Inflammatory macrophage treated with lipopolysaccharide for 4 hours (primary cell): ENCODE measurements at regions not wholly inside any gene's neighbourhood (a gene's known extent, or its start where the extent isn't known, plus 50 kb on each side); places are given as distances from the start of the nearest gene placed in this dataset.

Experiments
- DNase-seq: peaks from one replicate; pipeline ENCODE4 v3.0.0-alpha.2; 2020

DNA sequence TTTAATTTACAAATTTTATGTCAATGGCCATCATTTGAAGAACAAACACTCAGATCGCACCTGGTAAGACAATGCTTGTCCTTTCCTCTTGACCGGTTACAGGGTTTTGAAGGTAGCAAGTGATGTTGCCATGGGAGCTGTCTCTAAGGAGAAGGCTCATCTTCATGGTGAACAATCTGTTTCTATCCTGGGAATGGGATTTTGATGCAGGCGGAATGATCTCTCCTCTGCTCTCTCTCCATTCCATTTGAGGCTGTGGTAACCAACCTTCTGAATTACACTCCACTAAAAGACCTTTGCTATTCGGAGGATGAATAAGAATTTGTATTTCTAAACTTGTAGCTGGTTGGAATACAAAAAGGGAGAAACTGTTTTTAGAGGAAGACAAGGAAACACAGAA, 57.9 kb upstream of the SLC5A9 start:
- DNase-seq: no peak

DNA sequence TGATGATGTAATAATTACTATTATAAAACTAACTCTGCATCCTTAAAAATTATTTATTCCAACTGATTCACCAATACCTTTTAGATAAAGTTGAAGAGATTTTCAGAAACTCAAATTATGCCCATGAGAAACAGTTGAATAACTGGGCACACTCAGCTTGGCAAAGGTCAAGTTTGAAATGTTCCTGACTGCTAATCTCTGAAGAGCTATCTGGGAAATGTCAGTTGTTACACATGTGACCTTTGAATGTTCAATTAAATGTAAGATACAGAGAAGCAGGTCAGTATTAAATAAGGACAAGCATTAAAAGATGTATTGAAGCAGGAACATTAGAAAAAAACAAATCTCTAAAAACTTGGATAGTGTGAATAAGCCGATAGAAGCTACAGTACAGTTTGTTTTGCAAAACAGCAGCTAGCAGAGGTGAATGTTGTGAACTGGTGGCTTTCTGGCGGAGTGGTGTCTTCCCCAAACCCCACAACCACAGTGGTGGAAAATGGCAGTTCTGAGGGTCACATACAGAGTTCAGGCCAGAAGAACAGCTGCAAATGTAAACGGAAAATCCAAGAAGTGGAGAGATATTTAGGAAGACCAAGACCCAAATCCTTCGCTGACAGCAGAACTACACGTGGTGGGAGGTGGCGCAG, 61.9 kb upstream of the SLC5A9 start:
- no peak for DNase-seq

DNA sequence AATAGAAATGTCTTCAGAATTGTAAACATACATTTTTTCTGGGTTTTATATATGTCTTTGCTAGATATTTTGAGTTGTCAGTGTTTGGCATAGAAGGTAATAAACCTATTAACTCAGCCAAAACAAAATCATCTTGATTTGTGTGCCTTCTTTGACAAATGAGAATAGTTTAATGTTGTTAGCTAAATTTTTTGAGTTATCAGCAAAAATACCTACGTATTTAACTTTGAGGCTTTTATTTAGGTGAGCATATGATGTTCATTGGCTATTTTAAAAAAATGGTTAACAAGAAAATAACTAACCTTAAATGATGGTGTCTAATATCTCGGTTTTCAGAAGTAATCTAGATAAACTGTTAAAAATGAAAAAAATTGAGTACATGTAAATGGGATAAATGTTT, 83.2 kb upstream of the SLC5A9 start:
- no peak for DNase-seq

DNA sequence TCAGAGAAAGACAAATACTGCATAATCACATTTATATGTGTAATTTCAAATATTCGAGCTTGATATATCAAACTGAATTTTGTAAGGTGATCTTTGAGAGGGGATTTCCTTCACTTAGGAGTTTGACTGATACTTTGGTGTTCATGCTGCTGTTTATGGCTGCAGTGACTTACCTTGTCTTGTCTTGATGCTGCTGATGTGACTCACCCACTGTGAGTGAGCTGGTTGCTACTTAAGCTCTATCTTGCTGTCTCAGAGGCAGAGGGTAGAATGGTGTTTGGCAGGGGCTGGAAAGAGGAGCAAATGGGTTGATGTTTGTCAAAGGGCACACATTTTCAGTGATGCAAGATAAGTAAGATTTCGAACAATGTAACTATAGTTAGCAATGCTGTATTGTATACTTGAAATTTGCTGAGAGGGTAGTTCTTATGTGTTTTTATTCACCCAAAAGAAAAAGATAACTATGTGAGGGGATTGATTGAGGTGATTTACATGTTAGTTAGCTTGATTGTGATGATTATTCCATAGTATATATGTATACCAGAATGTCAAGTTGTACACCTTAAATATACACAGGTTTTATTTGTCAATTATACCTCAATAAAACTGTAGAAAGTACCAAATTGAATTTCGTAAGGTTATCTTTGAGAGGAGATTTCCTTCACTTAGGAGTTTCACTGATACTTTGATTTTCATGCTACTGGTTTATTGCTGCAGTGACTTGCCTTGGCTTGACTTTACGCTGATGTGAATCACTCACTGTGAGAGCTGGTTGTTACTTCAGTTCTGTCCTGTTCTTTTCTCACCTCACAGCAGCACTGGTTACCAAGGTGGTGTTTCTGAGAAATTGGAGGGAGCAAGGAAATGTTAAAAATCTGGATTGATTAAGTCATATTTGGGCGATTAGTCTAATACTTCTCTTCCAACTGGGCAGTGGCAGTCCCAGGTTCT, 94.5 kb upstream of the SLC5A9 start:
- no peak for DNase-seq

DNA sequence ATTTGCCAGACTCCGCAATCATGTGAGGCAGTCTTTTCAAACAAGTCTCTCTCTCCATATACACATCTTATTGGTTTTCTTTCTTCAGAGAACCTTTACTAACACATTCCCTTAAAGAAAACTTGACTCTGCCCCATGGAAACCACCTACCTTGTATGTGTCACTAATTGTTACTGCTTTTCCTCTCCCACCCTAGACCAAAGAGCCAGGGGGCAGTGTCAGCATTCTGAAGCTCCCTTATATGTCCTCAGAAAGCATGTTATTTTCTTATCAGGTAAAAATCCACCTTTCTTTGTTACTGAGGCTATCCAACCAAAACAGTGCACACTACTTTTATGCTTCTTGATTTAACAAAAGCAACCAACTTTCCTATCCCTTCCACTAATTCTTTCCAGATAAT, 98.9 kb upstream of the SLC5A9 start:
- no peak for DNase-seq

DNA sequence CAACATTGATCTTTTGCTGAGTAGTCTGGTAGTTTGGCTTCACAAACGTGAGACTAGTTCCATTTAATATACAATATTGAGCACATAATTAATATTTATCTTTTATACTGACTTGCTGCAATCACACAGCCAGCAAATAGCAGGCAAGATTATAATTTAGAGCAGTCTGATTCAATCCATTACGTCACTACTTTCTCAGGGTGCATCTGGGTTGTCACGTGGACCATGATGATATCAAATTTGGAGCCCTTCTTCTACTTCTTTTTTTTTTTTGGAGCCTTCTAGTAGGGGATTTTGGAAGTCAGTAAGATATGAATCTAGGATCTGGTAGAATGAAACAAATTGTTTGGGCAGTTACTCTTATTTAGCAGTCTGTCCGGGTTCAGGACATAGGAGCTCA, 100.6 kb upstream of the SLC5A9 start:
- DNase-seq: peak; percentile 43

DNA sequence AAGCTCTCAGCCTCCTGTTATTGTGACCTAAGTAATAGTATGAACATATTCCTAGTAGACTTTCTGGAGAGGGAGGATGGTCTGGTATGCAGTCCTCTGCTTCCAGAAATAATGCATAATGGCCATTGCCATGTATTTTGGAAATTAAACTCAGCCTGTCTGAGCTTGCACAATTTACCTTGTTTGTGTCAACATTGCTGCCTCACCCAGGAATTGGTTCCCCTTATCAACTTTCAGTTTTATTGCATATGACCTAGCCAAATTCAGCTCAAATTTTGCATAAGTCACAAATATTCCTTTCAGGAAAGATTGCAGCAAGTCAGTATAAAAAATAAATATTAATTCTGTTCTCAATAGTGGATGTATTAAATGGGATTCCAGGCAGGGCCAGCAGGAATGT, 101.9 kb upstream of the SLC5A9 start:
- DNase-seq: peak; percentile 72

DNA sequence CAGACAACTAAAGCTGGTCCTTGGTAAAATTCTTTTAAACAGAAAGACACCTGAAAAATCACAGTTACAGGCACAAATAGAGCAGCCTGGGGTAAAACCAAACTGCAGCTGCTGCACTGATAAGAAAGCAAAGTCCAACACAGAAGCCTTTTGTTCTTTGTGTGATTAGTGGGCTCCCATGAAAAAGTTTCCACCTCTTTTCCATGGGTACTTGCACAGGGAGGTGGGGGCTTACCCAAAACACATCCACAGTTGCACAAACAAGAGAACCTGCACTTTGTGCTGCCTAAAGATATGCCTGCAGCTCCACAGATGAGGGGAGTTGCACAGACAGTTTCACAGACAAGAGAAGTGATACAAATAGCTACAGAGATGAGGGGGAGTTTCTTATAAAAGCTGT, 106.7 kb upstream of the SLC5A9 start:
- DNase-seq: no peak

DNA sequence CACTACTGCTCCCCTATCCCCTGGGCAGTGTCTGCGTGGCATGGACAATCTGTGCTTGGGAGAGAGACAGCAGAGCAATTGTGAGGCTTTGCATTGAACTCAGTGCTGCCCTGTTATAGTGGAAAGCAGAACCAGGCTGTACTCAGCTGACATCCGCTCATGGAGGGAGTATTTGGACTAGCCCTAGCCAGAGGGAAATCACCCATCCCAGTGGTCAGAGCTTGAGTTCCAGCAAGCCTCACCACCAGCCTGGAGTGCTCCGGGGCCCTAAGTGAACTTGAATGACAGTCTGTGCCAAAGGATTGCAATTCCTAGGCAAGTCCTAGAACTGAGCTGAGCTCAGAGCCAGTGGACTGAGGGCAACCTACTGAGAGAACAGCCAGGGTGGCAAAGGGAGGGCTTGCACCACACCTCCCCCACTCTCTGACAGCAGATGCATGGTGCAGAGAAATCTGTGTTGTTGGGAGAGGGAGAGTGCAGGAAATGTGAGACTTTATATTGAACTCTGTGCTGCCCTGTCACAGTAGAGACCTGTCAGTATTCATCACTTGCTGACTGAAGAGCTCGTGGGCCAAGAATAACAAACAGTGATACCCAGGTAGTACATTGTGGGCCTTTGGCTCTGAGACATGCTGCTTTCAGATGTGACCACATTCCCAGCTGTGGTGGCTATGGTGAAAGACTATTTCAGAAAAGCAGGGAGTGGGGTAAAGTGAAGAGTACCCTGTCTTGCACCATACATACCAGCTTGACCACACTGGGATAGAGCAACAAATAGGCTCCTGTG, 107.7 kb upstream of the SLC5A9 start:
- no peak for DNase-seq

DNA sequence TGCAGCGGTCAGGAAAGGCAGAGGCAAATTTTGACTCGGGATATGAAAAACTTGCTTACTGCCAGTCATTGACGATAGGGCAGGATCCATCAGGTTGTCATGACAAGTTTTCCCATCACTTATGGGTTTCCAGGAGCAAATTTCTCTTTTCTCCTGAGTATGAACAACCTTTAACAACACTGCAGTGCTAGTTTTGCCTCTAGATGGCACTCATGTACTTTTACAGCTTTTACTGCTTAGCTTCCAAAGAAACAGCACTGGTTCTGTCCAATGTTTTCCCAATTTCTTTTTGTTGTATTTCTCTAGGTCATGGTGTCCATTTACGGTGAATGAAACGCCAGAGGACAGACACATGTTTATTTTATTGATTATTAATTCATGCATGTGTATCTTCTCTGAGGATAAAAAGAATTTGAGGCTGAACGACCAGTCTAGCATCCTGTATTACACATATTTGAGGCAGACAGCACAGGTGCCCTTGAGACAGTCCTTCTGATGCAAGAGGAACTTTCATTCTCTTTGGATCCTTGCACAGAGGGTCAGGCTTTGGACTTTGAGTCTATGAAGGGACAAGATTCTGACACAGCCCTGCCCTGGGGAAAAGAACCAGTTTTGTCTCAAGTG, 112.3 kb upstream of the TRABD2B start:
- DNase-seq: peak; percentile 58

DNA sequence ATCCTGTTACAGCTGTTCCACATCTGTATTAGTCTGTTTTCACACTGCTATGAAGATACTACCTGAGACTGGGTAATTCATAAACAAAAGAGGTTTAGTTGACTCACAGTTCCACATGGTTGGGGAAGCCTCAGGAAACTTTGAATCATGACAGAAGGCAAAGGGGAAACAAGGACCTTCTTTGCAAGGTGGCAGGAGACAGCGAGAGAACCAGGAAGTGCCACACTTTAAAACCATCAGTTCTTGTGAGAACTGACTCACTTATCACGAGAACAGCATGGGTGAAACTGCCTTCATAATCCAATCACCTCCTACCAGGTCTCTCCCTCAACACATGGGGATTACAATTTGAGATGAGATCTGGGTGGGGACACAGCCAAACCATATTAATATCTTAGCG, 110.3 kb upstream of the TRABD2B start:
- peak; percentile 34 for DNase-seq

DNA sequence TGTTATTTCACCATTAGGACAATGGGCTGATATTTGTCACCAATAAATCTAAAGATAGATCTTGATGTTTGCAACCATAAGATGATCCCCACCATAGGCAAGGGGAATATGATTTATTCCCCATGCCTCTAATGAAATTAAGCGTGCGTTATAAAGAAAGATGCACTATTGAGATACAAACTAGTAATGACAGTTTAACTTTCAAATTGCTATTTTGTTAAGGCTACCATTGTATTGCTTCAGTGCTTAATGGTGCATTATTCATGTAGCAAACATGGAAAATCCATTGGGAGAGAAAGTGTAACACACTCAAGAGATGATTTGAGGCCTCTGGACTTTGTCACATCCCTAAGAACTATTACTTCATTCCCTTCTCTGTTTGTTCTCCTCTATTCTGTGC, 108.9 kb upstream of the TRABD2B start:
- DNase-seq: no peak

DNA sequence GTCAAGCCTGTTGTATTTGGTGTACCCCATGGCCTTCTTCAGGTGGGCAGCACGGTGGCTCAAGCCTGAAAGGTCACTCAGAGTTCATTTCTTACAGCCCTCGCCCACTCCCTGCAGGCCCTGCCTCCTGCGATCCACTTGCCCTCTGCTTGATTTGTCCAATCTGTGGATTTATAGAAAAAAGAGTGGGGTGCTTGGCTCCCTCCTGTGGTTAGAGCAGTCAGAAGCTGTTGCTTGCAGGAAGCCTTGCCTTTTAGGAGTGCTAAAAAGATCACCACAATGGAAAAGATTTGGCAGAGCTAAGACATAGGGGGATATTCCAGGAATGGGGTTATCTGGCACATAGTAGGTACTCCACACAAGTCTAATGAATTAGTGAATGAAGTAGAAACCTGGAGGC, 108.0 kb upstream of the TRABD2B start:
- no peak for DNase-seq

DNA sequence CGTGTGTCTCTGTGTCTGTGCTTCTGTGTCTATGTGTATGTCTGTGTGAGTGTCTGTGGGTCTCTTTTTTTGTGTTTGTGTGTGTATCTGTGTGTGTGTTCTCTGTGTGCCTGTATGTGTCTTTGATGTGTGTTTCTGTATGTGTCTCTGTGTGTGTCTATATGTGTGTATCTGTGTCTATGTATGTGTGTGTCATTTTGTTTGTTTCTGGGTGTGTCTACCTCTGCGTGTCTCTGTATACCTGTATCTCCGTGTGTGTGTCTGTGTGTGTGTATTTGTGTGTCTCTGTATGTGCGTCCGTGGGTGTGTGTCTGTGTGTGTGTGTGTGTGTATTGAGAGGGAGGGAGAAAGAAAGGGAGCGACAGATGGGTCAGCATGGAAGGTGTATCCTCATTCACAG, 106.3 kb upstream of the TRABD2B start:
- DNase-seq: no peak

DNA sequence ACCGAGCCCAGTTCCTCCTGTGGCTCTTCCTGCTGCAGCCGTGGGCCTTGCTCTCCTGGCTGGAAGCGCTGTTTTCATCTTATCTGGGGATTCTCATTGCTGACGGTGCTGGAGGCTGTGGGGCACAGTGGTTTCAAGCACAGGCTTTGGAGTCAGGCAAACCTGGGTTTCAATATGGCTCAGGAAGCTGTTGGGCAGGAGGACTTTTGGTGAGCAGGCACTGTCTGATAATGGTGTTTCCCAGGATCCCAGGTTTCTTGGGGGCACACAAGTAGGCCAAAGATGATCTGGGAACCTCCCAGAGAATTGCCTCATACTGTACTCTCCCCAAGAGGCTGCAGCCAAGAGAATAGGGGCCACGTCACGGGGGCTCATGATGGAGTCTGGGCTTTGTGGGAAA, 105.6 kb upstream of the TRABD2B start:
- no peak for DNase-seq

DNA sequence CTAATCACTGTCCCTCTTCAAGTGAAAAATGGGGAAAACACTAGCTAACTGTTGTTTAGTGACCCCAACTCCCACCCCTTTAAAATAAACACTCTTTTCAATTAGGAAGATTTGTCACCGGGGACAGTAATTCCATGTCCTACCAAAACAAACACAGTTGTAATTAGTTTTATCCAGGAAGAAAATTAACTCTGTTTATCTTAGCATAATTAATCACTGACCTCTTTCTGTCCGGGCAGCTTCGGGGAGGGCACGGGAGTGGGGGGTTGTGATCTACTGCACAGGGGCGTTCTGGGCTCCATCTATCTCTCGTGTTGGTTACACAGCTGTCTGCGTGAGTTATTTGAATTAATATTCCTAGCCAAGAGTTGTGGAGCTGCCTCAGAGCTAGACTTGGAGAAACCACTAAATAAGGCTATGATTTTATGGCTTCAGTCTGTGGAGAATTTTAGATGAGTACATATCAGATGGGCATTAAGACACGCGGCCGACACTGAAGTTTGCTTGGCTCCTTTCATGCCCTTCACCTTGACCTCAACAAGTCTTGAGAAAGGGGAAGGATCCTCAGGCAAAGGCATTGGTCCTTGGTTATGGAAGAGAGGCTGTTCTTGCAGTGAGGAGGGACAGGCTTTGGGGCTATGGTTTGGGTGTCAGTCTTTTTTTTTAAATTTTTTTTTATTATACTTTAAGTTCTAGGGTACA, 102.0 kb upstream of the TRABD2B start:
- no peak for DNase-seq

DNA sequence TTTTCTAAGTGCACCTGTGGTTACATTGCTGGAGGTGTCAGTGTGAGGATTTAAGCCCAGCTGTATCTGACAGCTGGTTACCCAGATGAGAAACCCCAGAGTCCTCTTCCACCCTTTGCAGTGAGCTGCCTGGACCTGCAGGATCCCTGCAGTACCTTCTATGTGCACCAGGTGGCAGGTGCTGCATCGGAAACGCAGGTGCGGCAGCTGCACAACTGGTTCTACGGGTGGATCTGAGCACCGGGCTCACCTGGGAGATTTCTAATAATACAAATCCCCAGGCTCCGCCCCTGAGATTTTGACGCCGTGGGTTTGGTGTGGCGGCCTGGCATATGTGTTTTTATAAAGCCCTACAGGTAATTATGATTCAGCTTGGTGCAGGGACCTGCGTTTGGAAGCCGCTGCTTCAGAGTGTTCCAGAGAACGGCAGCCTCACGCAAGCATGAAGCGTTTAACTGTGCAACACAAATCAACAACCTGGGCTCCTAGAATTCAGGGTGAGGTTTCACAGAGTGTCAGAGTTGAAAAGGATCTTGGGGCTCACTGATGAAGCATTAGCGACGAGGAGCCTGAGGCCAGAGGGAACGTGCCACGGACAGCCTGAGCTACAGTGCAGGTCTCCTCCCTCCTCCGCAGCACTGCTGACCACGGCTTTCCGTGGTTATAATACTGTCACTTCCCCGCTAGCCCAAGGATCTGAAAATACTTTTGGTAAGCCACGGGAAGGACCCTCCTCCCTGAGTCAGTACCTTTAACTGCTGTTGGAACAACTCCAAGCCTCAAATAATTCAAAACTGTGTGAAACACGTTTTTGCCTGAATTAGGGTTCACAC, 96.7 kb upstream of the TRABD2B start:
- peak; percentile 32 for DNase-seq

DNA sequence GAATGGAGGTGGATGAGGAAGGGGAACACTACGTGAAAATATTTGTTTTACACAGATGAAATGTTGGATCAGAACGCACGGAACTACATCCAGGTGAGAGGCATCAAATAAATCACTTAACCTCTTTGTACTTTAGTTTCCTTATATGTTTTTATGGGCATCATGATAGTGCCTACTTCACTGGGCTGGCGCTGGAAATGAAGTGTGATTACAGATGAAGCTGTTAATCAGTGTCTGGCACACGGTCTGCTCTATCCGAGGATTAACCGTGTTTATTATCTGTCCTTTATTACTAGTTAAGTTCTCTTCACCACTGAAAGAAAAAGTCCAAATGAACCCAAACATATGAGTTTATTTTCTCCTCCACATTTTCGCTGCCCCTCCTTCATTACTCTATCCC, 96.0 kb upstream of the TRABD2B start:
- DNase-seq: no peak

DNA sequence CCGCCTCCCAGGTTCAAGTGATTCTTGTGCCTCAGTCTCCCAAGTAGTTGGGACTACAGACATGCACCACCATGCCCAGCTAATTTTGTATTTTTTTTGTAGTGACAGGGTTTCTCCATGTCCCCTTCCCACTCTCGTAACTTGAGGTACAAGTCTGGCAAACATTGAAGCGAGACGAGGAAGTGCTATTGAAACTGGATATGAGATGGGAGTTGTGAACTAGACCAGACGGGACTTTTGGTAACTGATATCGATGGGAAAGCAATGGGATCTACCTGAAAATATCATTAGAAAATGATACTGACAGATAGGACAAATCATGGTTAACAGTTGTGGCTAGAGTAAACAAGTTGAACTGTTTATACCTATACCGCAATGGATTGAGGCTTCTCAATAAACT, 95.2 kb upstream of the TRABD2B start:
- DNase-seq: no peak

DNA sequence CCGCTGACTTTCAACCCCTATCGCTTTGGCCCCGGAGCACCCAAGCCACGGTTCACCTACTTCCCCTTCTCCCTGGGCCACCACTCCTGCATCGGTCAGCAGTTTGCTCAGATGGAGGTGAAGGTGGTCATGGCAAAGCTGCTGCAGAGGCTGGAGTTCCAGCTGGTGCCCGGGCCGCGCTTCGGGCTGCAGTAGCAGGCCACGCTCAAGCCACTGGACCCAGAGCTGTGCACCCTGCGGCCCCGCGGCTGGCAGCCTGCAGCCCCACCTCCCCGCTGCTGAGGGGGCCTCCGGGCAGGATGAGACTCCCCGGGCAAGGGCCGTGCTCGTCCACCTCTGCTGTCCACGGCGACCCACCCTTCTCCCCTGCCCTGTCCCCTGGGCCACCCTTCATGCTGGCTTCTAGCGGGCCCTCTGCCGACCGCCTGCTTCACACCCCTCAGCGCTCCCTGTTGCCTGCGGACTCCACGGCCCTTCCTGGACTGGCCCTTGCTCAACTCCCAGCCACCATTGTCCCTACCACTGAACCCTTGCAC, 92.2 kb upstream of the TRABD2B start:
- DNase-seq: no peak

DNA sequence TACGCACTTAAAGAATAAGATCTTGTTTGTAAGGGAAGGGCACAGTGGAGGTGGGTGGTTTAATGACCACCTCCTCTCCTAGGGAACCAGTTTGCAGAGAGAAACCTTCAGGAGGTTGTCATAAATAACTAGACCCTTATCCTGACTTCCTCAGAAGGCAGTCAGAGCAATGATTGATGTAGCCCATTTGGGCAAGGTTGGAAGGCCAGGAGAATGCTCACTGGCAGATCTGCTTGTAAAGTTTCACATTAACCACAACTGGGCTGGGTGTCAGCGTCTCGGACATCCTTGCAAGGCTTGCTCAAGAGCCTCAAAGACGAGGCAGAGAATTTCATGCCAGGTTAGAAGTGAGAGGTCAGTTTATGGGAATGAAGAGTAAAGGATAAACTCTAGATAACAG, 87.6 kb upstream of the TRABD2B start:
- no peak for DNase-seq
